ENCODE measurements at regions not wholly inside any gene's neighbourhood (a gene's known extent, or its start where the extent isn't known, plus 50 kb on each side); places are given as distances from the start of the nearest gene placed in this dataset.

DNA sequence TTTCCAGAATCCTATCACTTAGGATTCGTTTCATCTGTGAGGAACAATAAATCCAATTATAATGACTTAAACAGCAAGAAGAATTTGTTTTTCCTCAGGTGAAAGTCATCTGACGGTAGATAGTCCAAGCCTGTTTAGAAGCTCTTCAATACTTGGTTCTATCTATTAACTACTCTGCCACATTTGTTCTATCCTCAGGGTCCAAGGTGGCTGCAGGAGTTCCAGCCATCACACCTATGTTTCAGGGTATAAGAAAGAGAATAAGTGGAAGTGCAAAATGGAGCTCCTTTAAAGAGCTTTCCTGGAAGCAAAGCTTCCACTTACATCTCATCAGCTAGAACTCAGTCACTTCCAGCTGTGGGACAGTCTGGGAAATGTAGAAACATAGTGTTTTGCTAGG, 72.1 kb upstream of the CCDC60 start:
- no peaks in the 10 kb centered on the region for H3K27me3 ChIP-seq (ENCODE audit: control insufficient read depth in 4 of 4, insufficient read depth in 4 of 4, low read length in 3 of 4)
- no peak overlapping the region for H3K9ac ChIP-seq (ENCODE audit: low read depth in 1 of 2, low read length in 2 of 2)
- H3K4me1 ChIP-seq (ENCODE audit: control insufficient read depth in 4 of 4, insufficient read depth in 4 of 4, low read length in 3 of 4) = no peaks in the 10 kb centered on the region
- no peak for DNase-seq (ENCODE audit: low spot score)
- H3K27ac ChIP-seq (ENCODE audit: low read depth in 1 of 2, low read length in 2 of 2) = no peak overlapping the region
- no peaks in the 10 kb centered on the region for H3K36me3 ChIP-seq (ENCODE audit: control insufficient read depth in 4 of 4, insufficient read depth in 3 of 4, low read depth in 1 of 4, low read length in 3 of 4)
- no peak overlapping the region for H3K4me3 ChIP-seq (ENCODE audit: low read depth in 1 of 3, low read length in 3 of 3)
- TF ChIP-seq, protein P1, sequence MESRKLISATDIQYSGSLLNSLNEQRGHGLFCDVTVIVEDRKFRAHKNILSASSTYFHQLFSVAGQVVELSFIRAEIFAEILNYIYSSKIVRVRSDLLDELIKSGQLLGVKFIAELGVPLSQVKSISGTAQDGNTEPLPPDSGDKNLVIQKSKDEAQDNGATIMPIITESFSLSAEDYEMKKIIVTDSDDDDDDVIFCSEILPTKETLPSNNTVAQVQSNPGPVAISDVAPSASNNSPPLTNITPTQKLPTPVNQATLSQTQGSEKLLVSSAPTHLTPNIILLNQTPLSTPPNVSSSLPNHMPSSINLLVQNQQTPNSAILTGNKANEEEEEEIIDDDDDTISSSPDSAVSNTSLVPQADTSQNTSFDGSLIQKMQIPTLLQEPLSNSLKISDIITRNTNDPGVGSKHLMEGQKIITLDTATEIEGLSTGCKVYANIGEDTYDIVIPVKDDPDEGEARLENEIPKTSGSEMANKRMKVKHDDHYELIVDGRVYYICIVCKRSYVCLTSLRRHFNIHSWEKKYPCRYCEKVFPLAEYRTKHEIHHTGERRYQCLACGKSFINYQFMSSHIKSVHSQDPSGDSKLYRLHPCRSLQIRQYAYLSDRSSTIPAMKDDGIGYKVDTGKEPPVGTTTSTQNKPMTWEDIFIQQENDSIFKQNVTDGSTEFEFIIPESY (IDR thresholded peaks at IDR 0.05) = no peak
- TF ChIP-seq YY1 (IDR thresholded peaks at IDR 0.05) = no peak
- no peak for TF ChIP-seq RXRA (IDR thresholded peaks at IDR 0.05)
- TF ChIP-seq NR2F2 (IDR thresholded peaks at IDR 0.05) = no peak
- WGBS = 79% methylated on average over 2 of the region's 2 CpGs
- peaks cover 0 to 4% (median 1%) of the 10 kb centered on the region in 4 donors for H3K9me3 ChIP-seq (ENCODE audit: control insufficient read depth in 4 of 4, low read length in 3 of 4)

DNA sequence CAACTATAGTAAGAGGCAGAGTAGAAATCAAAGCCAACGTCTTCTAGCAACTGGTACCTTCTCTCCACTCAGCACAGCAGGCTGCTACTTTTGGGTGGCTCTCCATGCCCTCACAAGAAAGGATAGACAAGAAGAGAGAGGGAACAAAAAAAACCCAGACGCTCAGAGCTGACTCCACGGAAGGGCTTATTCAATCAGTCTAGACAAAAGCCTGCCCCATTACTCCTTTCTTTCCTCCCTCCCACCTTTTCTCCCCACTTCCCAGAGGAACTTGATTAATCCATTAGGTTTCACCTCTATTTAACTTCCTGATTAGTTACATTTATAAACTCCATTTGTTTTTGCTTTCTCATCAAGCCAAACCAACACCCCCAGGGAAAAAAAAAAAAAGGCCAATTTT, 71.1 kb upstream of the CCDC60 start:
- WGBS = 48% methylated on average over 3 of the region's 3 CpGs
- TF ChIP-seq RXRA (IDR thresholded peaks at IDR 0.05) (no peak), EGR1 (IDR thresholded peaks at IDR 0.05; ENCODE audit: low read depth in 2 of 2) (no peak), NR2F2 (IDR thresholded peaks at IDR 0.05) (no peak), RAD21 (IDR thresholded peaks at IDR 0.05) (no peak), CTCF (IDR thresholded peaks at IDR 0.05; ENCODE audit: low read depth, low read length, missing input control) (no peak)
- TF ChIP-seq, protein P1 (IDR thresholded peaks at IDR 0.05) = no peak
- no peak for DNase-seq (ENCODE audit: low spot score)

GRCh38 chr12:119266963-119267362, 67.6 kb upstream of the CCDC60 start:
- TF ChIP-seq HNF4A (conservative IDR thresholded peaks at IDR 0.05) (no peak), NR2F2 (IDR thresholded peaks at IDR 0.05) (no peak), YY1 (IDR thresholded peaks at IDR 0.05) (no peak), CTCF (IDR thresholded peaks at IDR 0.05; ENCODE audit: low read depth, low read length, missing input control) (no peak), JUND (IDR thresholded peaks at IDR 0.05) (no peak), TAF1 (conservative IDR thresholded peaks at IDR 0.05) (no peak), FOXA1 (IDR thresholded peaks at IDR 0.05) (no peak), GABPA (IDR thresholded peaks at IDR 0.05 in 1 of 2, conservative IDR thresholded peaks at IDR 0.05 in 1 of 2) (no peak), HNF4G (IDR thresholded peaks at IDR 0.05) (no peak)
- TF ChIP-seq, protein P2, sequence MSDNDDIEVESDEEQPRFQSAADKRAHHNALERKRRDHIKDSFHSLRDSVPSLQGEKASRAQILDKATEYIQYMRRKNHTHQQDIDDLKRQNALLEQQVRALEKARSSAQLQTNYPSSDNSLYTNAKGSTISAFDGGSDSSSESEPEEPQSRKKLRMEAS (IDR thresholded peaks at IDR 0.05) = no peak
- Histone ChIP-seq H3K4me3 (ENCODE audit: low read depth in 1 of 3, low read length in 3 of 3) (no peak overlapping the region), H3K36me3 (ENCODE audit: control insufficient read depth in 4 of 4, insufficient read depth in 3 of 4, low read depth in 1 of 4, low read length in 3 of 4) (no peaks in the 10 kb centered on the region), H3K9me3 (ENCODE audit: control insufficient read depth in 4 of 4, low read length in 3 of 4) (peaks cover 0 to 4% (median 0%) of the 10 kb centered on the region in 4 donors), H3K27ac (ENCODE audit: low read depth in 1 of 2, low read length in 2 of 2) (no peak overlapping the region), H3K9ac (ENCODE audit: low read depth in 1 of 2, low read length in 2 of 2) (no peak overlapping the region), H3K27me3 (ENCODE audit: control insufficient read depth in 4 of 4, insufficient read depth in 4 of 4, low read length in 3 of 4) (no peaks in the 10 kb centered on the region), H3K4me1 (ENCODE audit: control insufficient read depth in 4 of 4, insufficient read depth in 4 of 4, low read length in 3 of 4) (no peaks in the 10 kb centered on the region)
- no peak for DNase-seq (ENCODE audit: low spot score)
- WGBS = 84% methylated on average over 1 of the region's 1 CpG

More for the DNA sequence above, 71.1 kb upstream of the CCDC60 start:
- no peak overlapping the region for H3K4me3 ChIP-seq (ENCODE audit: low read depth in 1 of 3, low read length in 3 of 3)
- no peaks in the 10 kb centered on the region for H3K36me3 ChIP-seq (ENCODE audit: control insufficient read depth in 4 of 4, insufficient read depth in 3 of 4, low read depth in 1 of 4, low read length in 3 of 4)
- H3K27ac ChIP-seq (ENCODE audit: low read depth in 1 of 2, low read length in 2 of 2) = no peak overlapping the region
- peaks cover 0 to 4% (median 1%) of the 10 kb centered on the region in 4 donors for H3K9me3 ChIP-seq (ENCODE audit: control insufficient read depth in 4 of 4, low read length in 3 of 4)
- H3K4me1 ChIP-seq (ENCODE audit: control insufficient read depth in 4 of 4, insufficient read depth in 4 of 4, low read length in 3 of 4) = no peaks in the 10 kb centered on the region
- H3K9ac ChIP-seq (ENCODE audit: low read depth in 1 of 2, low read length in 2 of 2) = no peak overlapping the region
- no peaks in the 10 kb centered on the region for H3K27me3 ChIP-seq (ENCODE audit: control insufficient read depth in 4 of 4, insufficient read depth in 4 of 4, low read length in 3 of 4)
